ENCODE measurements at regions not wholly inside any gene's neighbourhood (a gene's known extent, or its start where the extent isn't known, plus 50 kb on each side); places are given as distances from the start of the nearest gene placed in this dataset.

- TF ChIP-seq, protein P1, sequence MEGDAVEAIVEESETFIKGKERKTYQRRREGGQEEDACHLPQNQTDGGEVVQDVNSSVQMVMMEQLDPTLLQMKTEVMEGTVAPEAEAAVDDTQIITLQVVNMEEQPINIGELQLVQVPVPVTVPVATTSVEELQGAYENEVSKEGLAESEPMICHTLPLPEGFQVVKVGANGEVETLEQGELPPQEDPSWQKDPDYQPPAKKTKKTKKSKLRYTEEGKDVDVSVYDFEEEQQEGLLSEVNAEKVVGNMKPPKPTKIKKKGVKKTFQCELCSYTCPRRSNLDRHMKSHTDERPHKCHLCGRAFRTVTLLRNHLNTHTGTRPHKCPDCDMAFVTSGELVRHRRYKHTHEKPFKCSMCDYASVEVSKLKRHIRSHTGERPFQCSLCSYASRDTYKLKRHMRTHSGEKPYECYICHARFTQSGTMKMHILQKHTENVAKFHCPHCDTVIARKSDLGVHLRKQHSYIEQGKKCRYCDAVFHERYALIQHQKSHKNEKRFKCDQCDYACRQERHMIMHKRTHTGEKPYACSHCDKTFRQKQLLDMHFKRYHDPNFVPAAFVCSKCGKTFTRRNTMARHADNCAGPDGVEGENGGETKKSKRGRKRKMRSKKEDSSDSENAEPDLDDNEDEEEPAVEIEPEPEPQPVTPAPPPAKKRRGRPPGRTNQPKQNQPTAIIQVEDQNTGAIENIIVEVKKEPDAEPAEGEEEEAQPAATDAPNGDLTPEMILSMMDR (conservative IDR thresholded peaks at IDR 0.05), result no peak
- no peak for TF ChIP-seq ZFX (IDR thresholded peaks at IDR 0.05)
Measured at GRCh38 chr2:150627526-150627925, 140.1 kb upstream of the RND3 start.
